ENCODE measurements at regions not wholly inside any gene's neighbourhood (a gene's known extent, or its start where the extent isn't known, plus 50 kb on each side); places are given as distances from the start of the nearest gene placed in this dataset. TPM values are rescaled to one million over a fixed set of nuclear protein-coding genes. Genes with fewer than 3 reads are reported as not detected.
A peak's percentile ranks its signal among the peaks of the same experiment; 100 is the strongest.
"Not testable (repeated sequence)": the region's sequence is repeated elsewhere in the genome, so short reads cannot be mapped to it uniquely, and the experiment has no call there.

- DNase-seq (ENCODE audit: low read depth in 2 of 3, low spot score in 2 of 3), result no peak
Observed at GRCh38 chr1:31510853-31511789, 65.2 kb upstream of the TINAGL1 start.

- no peak for DNase-seq (ENCODE audit: low read depth in 2 of 3, low spot score in 2 of 3)
Observed at GRCh38 chr1:31511848-31512615, 64.3 kb upstream of the TINAGL1 start.

DNA sequence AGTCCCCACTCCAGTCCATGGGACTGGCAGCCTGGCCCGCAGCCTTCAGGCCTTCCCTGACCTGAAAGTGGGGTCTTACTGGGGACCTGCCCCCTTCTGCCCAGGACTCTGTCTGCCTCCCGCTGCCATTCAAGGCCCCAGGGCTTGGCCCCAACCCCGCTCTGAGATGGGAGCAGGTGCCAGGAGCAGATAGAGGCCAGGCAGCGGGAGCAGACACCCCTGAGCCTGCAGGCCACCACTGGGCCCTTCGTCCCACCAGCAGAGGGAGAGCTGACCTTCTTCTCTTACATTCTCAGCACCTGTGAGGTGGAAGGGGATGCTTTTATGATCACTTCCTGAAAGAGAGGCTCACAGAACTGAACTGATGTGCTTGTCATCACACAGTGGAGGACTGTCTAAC is 62.2 kb upstream of the TINAGL1 start:
- no peak for DNase-seq (ENCODE audit: low read depth in 2 of 3, low spot score in 2 of 3)

GRCh38 chr1:31515056-31515775 is 61.1 kb upstream of the TINAGL1 start:
- no peak for DNase-seq (ENCODE audit: low read depth in 2 of 3, low spot score in 2 of 3)

- DNase-seq (ENCODE audit: low read depth in 2 of 3, low spot score in 2 of 3), result no peak
Observed at GRCh38 chr1:31515936-31516335, 60.4 kb upstream of the TINAGL1 start.

DNA sequence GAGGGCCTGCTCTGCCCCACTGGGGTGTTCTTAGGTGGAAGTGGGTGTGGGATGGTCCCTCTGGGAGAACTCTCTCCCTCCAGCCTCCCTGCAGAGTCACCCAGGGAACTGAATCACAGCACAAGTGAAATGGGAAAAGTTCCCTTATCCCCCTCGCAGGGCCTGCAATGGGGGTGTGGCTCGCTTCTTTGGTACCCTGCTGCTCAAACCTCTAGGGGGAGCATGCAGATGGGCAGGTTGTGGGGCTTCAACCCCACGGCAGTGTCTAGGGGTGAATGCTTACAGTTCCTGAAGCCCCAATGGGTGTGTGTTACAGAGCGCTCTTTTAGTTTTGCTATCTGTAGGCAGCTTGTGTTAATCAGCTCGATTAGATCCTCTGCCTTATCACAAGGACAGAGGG is 59.0 kb upstream of the TINAGL1 start:
- no peak for DNase-seq (ENCODE audit: low read depth in 2 of 3, low spot score in 2 of 3)

DNA sequence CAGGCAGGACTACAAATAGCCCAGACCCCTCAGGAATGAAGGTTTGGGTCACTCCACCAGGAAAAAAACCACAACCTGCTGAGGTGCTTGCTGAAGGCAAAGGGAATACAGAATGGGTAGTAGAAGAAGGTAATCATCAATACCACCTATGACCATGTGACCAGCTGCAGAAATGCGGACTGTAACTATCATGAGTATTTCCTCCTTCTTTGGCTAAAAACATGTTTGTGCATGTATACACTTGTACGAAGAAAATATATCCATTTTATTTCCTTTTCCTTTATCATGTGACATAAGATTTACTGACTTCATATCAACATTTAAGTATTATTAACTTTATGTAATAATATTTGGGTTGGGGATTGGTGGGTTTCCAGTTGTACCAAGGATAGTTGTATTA is 58.3 kb upstream of the TINAGL1 start:
- not testable (repeated sequence) for DNase-seq (ENCODE audit: low read depth in 2 of 3, low spot score in 2 of 3)

GRCh38 chr1:31521761-31522555 is 54.4 kb upstream of the TINAGL1 start:
- DNase-seq (ENCODE audit: low read depth in 2 of 3, low spot score in 2 of 3), result no peak

GRCh38 chr1:31522556-31522845 is 53.8 kb upstream of the TINAGL1 start:
- DNase-seq (ENCODE audit: low read depth in 2 of 3, low spot score in 2 of 3), result no peak

DNA sequence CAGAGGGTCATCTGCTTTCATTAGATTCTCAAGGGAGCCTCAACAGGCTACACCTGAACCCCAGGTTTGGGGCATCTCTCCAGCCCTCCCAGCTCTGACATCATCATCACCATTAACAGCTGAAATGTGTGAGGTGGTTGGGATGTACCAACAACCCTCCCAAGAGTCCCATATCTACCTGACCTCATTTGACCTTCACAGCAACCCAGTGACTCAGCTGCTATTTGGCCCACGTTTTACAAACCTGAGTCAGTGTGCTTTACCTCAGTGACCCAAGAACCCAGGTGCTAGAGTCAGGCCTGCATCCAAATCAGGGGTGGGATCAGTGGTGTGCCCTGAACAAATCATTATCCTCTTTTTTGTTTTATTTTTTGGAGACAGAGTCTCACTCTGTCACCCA is 53.3 kb upstream of the TINAGL1 start:
- no peak for DNase-seq (ENCODE audit: low read depth in 2 of 3, low spot score in 2 of 3)

DNA sequence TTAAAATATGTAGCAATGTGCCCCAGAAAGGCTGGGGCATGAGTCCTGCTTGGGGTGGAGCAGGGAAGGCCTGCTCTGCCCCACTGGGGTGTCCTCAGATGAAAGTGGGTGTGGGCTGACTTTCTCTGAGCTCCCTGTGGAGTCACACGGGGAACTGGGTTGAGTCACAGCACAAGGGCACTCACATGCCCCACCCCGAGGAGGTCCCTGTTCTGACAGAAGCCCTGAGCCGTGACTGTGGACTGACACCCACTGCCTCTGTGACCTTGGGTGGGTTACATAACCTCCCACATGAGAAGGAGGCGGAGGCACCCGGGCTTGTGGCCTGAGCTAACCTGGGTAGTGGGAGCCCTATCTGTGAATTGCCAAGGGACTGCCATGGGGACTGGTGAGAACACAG is 52.5 kb upstream of the TINAGL1 start:
- DNase-seq (ENCODE audit: low read depth in 2 of 3, low spot score in 2 of 3), result no peak

- peak in 1 of 3 donors; percentile 14 for DNase-seq (ENCODE audit: low read depth in 2 of 3, low spot score in 2 of 3)
Observed at GRCh38 chr1:31524186-31524901, 52.0 kb upstream of the TINAGL1 start.

Small RNA genes in the stretch of these regions (small RNA-seq; reads per million reads assigned to genes)
- gene RF00019, result not detected
- 0.20 reads per million for gene RNU6-40P

Measured in hematopoietic multipotent progenitor cell (in vitro differentiated cells).